K562 (cell line): ENCODE measurements at regions not wholly inside any gene's neighbourhood (a gene's known extent, or its start where the extent isn't known, plus 50 kb on each side); places are given as distances from the start of the nearest gene placed in this dataset.
A peak's percentile ranks its signal among the peaks of the same experiment; 100 is the strongest.

ENCODE experiments used
- ATAC-seq: fragments of 200-7000 bp; cut with Tn5 transposase; 3 replicates; pipeline ENCODE4 v1.9.1; 2020; ENCODE audit warnings: moderate library complexity
- BruUV-seq: library from RNA; stranded (reverse); fragments of 400-500 nt; replicated peaks from 2 replicates; lab custom pipeline; 2021; lab: Mats Ljungman, UMichigan
- CTCF ChIA-PET: fragments of 300-600 bp; formaldehyde crosslinking; extraction: SDS; loops from one replicate; lab custom pipeline; 2021; ENCODE audit warnings: low intra/inter-chr PET ratio; lab: Yijun Ruan, JAX
- POLR2A ChIA-PET: fragments of 300-600, 350-650 bp; sonication (Branson Sonifier 250); formaldehyde crosslinking; extraction: SDS; loops from one replicate; lab custom pipeline; 2021; ENCODE audit warnings: antibody characterized with exemption, inconsistent platforms; lab: Yijun Ruan, JAX
- DNase-seq, 4 experiments: peaks; one replicate each; pipeline versions ENCODE4 v3.0.0 to v3.0.0-alpha.2; 2011 to 2018; ENCODE audit warnings: low spot score in 3 of 4, mixed read lengths in 3 of 4; ENCODE audit errors: extremely low read depth in 1 of 4
- FAIRE-seq: peaks from 2 replicates; lab custom pipeline; 2011; peaks lifted over from hg19 to GRCh38; lab: Jason Lieb, UNC
- H2AFZ ChIP-seq: 2 replicates; pipeline ENCODE4 v1.6.0; 2011; ENCODE audit warnings: low read depth, low read length, control low read depth, inconsistent platforms
- H3K27ac ChIP-seq: fragments of 200-600 bp; 3 replicates; pipeline ENCODE4 v1.8.0; 2011; ENCODE audit warnings: low read depth, mild to moderate bottlenecking, control low read depth, inconsistent platforms, low read length, moderate library complexity, mixed read lengths; ENCODE audit errors: extremely low read depth
- H3K27me3 ChIP-seq, 2 experiments: fragments of 300-600 bp in 1 of 2; 2 replicates in 1 of 2; 3 replicates in 1 of 2; pipeline versions ENCODE4 v1.6.0 to v1.8.0; 2011; ENCODE audit warnings: inconsistent platforms in 2 of 2, low read length in 2 of 2, mild to moderate bottlenecking in 1 of 2, mixed read lengths in 1 of 2, moderate library complexity in 1 of 2; ENCODE audit not compliant: control insufficient read depth in 2 of 2, insufficient read depth in 2 of 2
- H3K36me3 ChIP-seq: fragments of 300-600 bp; 3 replicates; pipeline ENCODE4 v1.8.0; 2011; ENCODE audit warnings: mild to moderate bottlenecking, low read length, inconsistent platforms; ENCODE audit not compliant: control insufficient read depth, insufficient read depth
- H3K4me1 ChIP-seq, 2 experiments: fragments of 200-600 bp in 1 of 2; replicated peaks in 1 of 2; 2 replicates in 1 of 2; 3 replicates in 1 of 2; pipeline versions ENCODE4 v1.5.1 to v1.8.0; 2011; ENCODE audit warnings: inconsistent platforms in 2 of 2, low read length in 2 of 2, mild to moderate bottlenecking in 1 of 2, mixed read lengths in 1 of 2, moderate library complexity in 1 of 2; ENCODE audit not compliant: control insufficient read depth in 2 of 2, insufficient read depth in 2 of 2
- H3K4me2 ChIP-seq: 2 replicates; pipeline ENCODE4 v1.6.1; 2011; ENCODE audit warnings: low read length, control low read depth, inconsistent platforms, mixed read lengths; ENCODE audit not compliant: insufficient read depth
- H3K4me3 ChIP-seq: fragments of 200-600 bp; sonication (generic), shearing (Covaris generic); 2 replicates; pipeline ENCODE4 v1.5.1; 2016; ENCODE audit warnings: control low read depth, inconsistent platforms
- H3K79me2 ChIP-seq: fragments of 200-600 bp; 3 replicates; pipeline ENCODE4 v1.8.0; 2011; ENCODE audit warnings: low read length, inconsistent platforms; ENCODE audit not compliant: control insufficient read depth, insufficient read depth
- H3K9ac ChIP-seq, 2 experiments: 2 replicates each; pipeline versions ENCODE4 v1.6.0 to v1.6.1; 2011; ENCODE audit warnings: low read depth in 2 of 2, low read length in 2 of 2, control low read depth in 1 of 2, inconsistent platforms in 1 of 2, mild to moderate bottlenecking in 1 of 2, mixed read lengths in 1 of 2; ENCODE audit not compliant: insufficient read depth in 1 of 2
- H3K9me1 ChIP-seq: one replicate; pipeline ENCODE4 v1.6.0; 2011; ENCODE audit warnings: inconsistent platforms, mild to moderate bottlenecking, low read length, moderate library complexity; ENCODE audit not compliant: control insufficient read depth, insufficient read depth
- H3K9me3 ChIP-seq: replicated peaks from 2 replicates; pipeline ENCODE4 v1.5.1; 2011; ENCODE audit warnings: low read depth, low read length, inconsistent platforms; ENCODE audit not compliant: control insufficient read depth, insufficient read depth
- H4K20me1 ChIP-seq: replicated peaks from 2 replicates; pipeline ENCODE4 v1.6.1; 2011; ENCODE audit warnings: low read length, inconsistent platforms, mixed read lengths; ENCODE audit not compliant: control insufficient read depth, insufficient read depth
- BRF2 ChIP-seq: IDR thresholded peaks from 3 replicates; pipeline ENCODE4 v1.6.1; 2011; ENCODE audit warnings: borderline replicate concordance, mild to moderate bottlenecking; ENCODE audit not compliant: insufficient read length, insufficient read depth
- CBX1 ChIP-seq: sonication (generic); IDR thresholded peaks from 2 replicates; pipeline ENCODE4 v1.6.1; 2016; ENCODE audit warnings: antibody characterized with exemption, low read depth, mild to moderate bottlenecking
- KAT2B ChIP-seq: IDR thresholded peaks from one replicate; pipeline ENCODE4 v1.6.1; 2012; ENCODE audit warnings: low read depth, mild to moderate bottlenecking, control low read depth, inconsistent platforms, low read length, moderate library complexity
- PTRF ChIP-seq: fragments of 450-650 bp; IDR thresholded peaks from 2 replicates; pipeline ENCODE4 v1.6.1; 2016; ENCODE audit warnings: mild to moderate bottlenecking, missing genetic modification characterization, missing compliant biosample characterization
- SIN3B ChIP-seq: fragments of 450-650 bp; IDR thresholded peaks from 2 replicates; pipeline ENCODE4 v1.6.1; 2017; ENCODE audit warnings: low read depth, mild to moderate bottlenecking, moderate library complexity
- ZNF77 ChIP-seq: fragments of 250-450 bp; sonication (Bioruptor Pico); IDR thresholded peaks from 2 replicates; pipeline ENCODE4 v1.5.0; 2020
- WGBS: fragments of 100-300 bp; shearing (Covaris generic); methylation state at CpG from one replicate; pipeline ENCODE4 v1.1.6; 2016; ENCODE audit warnings: low coverage, mixed read lengths; ENCODE audit not compliant: insufficient coverage; ENCODE audit errors: missing lambda C conversion rate; 5-methylcytosine and 5-hydroxymethylcytosine counted together
- in situ Hi-C: fragments of 300-500 bp; cut with MboI; formaldehyde crosslinking; loops from 4 replicates; pipeline ENCODE4 v1.15.0; 2018; ENCODE audit warnings: inconsistent platforms, mixed read lengths
- intact Hi-C: fragments of 100-400 bp; cut with micrococcal nuclease; formaldehyde crosslinking; loops from 2 replicates; pipeline ENCODE4 v1.14.2; 2022
- TF ChIP-seq, protein P1 (sequence below): fragments of 200-800 bp; sonication (Bioruptor generic); IDR thresholded peaks from 2 replicates; pipeline ENCODE4 v1.6.1; 2017; ENCODE audit warnings: missing genetic modification characterization, missing compliant biosample characterization

DNA sequence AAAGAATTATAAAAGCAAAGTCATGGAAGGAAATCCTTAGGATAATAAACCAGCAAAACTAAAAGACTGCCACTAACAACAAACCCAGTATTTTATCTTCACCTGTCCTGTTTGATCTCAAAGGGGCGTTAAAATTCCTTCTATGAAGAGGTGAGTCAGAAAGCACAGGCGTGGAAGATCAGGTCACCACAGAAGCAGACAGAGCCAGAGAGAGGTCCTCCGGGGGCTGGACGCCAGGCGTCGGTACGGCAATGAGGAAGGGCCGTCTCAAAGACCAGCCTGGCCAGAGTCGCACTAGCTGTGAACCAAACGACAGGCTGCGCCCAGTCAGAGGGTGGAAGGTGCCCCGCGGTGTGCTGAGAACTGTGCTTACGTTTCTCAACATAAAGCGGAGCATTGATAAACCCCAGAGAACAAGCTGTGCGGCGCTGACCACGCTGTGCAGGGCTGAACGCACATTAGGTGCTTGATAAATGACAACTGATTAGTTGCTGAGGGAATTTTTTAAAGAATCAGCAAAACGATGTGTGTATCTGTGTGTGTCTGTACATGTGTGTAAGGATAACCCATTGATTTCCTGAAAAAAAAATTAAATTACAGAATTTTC lies 85.6 kb downstream of the RNASET2 start (continued):
- TF ChIP-seq, protein P1, sequence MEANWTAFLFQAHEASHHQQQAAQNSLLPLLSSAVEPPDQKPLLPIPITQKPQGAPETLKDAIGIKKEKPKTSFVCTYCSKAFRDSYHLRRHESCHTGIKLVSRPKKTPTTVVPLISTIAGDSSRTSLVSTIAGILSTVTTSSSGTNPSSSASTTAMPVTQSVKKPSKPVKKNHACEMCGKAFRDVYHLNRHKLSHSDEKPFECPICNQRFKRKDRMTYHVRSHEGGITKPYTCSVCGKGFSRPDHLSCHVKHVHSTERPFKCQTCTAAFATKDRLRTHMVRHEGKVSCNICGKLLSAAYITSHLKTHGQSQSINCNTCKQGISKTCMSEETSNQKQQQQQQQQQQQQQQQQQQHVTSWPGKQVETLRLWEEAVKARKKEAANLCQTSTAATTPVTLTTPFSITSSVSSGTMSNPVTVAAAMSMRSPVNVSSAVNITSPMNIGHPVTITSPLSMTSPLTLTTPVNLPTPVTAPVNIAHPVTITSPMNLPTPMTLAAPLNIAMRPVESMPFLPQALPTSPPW (CRISPR knock-in tag): no peak
- TF ChIP-seq PTRF (tag) (no peak), ZNF77 (CRISPR knock-in tag) (no peak), SIN3B (no peak)

DNA sequence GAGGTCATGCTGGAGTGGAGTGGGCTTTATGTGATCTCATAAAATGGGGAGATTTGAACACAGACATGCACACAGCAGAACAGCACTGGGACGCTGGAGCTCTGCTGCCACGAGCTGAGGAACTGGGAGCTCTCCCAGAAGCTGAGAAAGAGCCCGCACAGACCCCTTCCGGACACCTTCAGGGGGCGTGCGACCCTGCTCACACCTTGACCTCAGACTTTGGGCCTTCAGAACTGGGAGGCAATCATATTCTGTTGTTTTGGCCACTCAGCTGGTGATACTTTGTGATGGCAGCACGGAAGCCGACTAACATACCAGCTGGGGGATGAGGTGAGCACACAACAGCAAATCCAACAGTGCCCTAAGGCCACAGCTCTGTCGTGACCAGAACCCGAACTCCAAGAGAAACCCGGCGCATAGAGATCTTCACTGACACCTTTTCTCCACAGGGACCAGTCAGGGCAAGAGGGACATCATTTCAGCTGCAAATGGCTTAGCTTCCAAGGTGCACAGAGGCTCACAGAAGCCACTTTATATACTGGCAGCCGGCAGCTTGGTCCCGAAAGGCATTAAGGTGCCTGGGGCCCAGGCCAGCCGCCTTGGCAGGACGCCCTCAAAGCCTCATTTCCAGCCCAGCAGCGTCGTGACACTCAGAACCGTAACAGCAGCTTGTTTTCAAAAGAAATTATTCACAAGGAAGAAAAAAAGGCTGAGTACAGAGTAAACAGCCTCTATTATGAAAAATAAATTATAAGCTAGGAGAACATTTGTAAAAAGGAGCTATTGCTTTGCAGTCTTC lies 89.3 kb downstream of the RNASET2 start:
- intact Hi-C loops (no loop called here), in situ Hi-C loops (no loop called here)
- ATAC-seq (no peak), DNase-seq (no peak), FAIRE-seq (peak; percentile 6)
- TF ChIP-seq CBX1 (no peak), KAT2B (no peak), BRF2 (no peak)
- 17% methylated on average over 19 of the region's 19 CpGs for WGBS
- ChIA-PET CTCF (no interaction called here), POLR2A (interaction anchor here (1.4 kb wide), 1 partner anchor 13 kb away, joined by 3 read pairs; no protein-coding TSS in a partner anchor)
- Histone ChIP-seq H3K36me3 (no peaks in the 10 kb centered on the region), H3K4me2 (no peak overlapping the region), H3K9ac (no peak overlapping the region), H4K20me1 (no peaks in the 10 kb centered on the region), H3K27ac (no peak overlapping the region), H3K4me3 (no peak overlapping the region), H3K9me3 (no peaks in the 10 kb centered on the region), H3K27me3 (peaks cover 17 to 40% of the 10 kb centered on the region in 2 experiments; a peak in 4 of 5 replicates), H2AFZ (no peak overlapping the region), H3K9me1 (no peaks in the 10 kb centered on the region), H3K4me1 (peaks cover 0 to 11% of the 10 kb centered on the region in 2 experiments; a peak in 2 of 5 replicates), H3K79me2 (no peaks in the 10 kb centered on the region)
- no TSS peak for BruUV-seq
